Esophagus squamous epithelium (tissue), 5 donors: ENCODE measurements at regions not wholly inside any gene's neighbourhood (a gene's known extent, or its start where the extent isn't known, plus 50 kb on each side); places are given as distances from the start of the nearest gene placed in this dataset.

Experiments
- DNase-seq: peaks from one replicate; lab custom pipeline; 2025; lab: John Stamatoyannopoulos, UW
- H3K27ac ChIP-seq, 4 donors: fragments of 200-600 bp; sonication (generic); one replicate each; pipeline ENCODE4 v1.5.1; 2016 to 2019; ENCODE audit warnings: mild to moderate bottlenecking in 1 of 4
- H3K27me3 ChIP-seq, 4 donors: fragments of 200-600 bp; sonication (generic); 1 replicate in 3 of 4; 2 replicates in 1 of 4; pipeline versions ENCODE4 v1.5.1 to v1.6.0; 2017 to 2021; ENCODE audit warnings: antibody characterized with exemption in 1 of 4
- H3K36me3 ChIP-seq, 3 donors: fragments of 200-600 bp; sonication (generic); one replicate each; pipeline ENCODE4 v1.5.1; 2016 to 2019
- H3K4me1 ChIP-seq, 3 donors: fragments of 200-600 bp; sonication (generic); one replicate each; pipeline ENCODE4 v1.5.1; 2017 to 2019
- H3K4me3 ChIP-seq, 4 donors: fragments of 200-600 bp; sonication (generic); 1 replicate in 3 of 4; 2 replicates in 1 of 4; pipeline ENCODE4 v1.5.1; 2016 to 2019; ENCODE audit warnings: mild to moderate bottlenecking in 2 of 4, moderate library complexity in 1 of 4
- H3K9me3 ChIP-seq, 3 donors: fragments of 200-600 bp; sonication (generic); one replicate each; pipeline ENCODE4 v1.5.1; 2016 to 2019
- CTCF ChIP-seq, 6 experiments: fragments of 450-650 bp in 4 of 6; fragments of 200-600 bp in 2 of 6; sonication (generic) in 2 of 6; IDR thresholded peaks; one replicate each; pipeline ENCODE4 v1.5.1; 2016 to 2019; ENCODE audit warnings: antibody characterized with exemption in 6 of 6, mild to moderate bottlenecking in 4 of 6, moderate library complexity in 4 of 6
- POLR2A ChIP-seq, 4 donors: fragments of 450-650 bp; IDR thresholded peaks; one replicate each; pipeline ENCODE4 v1.6.1; 2017; ENCODE audit warnings: antibody characterized with exemption in 4 of 4, mild to moderate bottlenecking in 4 of 4, moderate library complexity in 3 of 4
- WGBS, 2 donors: methylation state at CpG; one replicate each; pipeline ENCODE4 v1.1.5; 2018; 5-methylcytosine and 5-hydroxymethylcytosine counted together
- intact Hi-C: fragments of 100-400 bp; cut with DNase I; formaldehyde crosslinking; loops from one replicate; pipeline ENCODE4 v1.15.0; 2022
- donor health status: DM: yes; HTN: yes; CAD: no.

- no peak for DNase-seq
- Histone ChIP-seq H3K27me3 (no peaks in the 10 kb centered on the region), H3K36me3 (no peaks in the 10 kb centered on the region), H3K4me1 (no peaks in the 10 kb centered on the region), H3K9me3 (no peaks in the 10 kb centered on the region), H3K4me3 (no peak overlapping the region), H3K27ac (no peak overlapping the region)
- intact Hi-C loops, result no loop called here
- no peak for TF ChIP-seq CTCF (IDR thresholded peaks at IDR 0.05)
- no peak for TF ChIP-seq POLR2A (IDR thresholded peaks at IDR 0.05)
- 66 to 76% methylated on average over 4 of the region's 4 CpGs for WGBS, 2 donors
Measured at GRCh38 chr5:126189862-126190261, 233.3 kb upstream of the GRAMD2B start.

DNA sequence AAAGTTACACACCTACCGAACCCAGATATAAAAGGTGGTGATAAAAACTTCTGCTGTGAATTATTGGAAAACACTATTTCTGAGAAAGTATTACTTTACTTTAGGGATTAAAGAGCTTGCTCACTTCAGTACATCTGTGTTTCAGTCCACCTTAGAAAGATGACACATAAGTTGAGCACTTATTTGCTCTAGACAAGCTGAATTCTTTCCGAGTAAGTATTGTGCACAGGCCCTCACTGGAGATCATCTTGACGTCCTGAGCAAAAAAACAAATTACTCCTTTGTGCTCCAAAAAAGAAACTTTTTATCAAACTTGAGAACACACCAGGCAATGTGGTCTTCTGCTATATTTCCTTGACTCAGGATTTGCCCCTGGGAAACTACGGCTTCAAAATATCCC, 231.0 kb upstream of the GRAMD2B start:
- Histone ChIP-seq H3K27me3 (no peaks in the 10 kb centered on the region), H3K4me3 (no peak overlapping the region), H3K27ac (no peak overlapping the region), H3K36me3 (no peaks in the 10 kb centered on the region), H3K4me1 (no peaks in the 10 kb centered on the region), H3K9me3 (no peaks in the 10 kb centered on the region)
- no peak for DNase-seq
- WGBS, 2 donors, result 91 to 93% methylated on average over 4 of the region's 4 CpGs
- no peak for TF ChIP-seq CTCF (IDR thresholded peaks at IDR 0.05)
- intact Hi-C loops, result no loop called here

DNA sequence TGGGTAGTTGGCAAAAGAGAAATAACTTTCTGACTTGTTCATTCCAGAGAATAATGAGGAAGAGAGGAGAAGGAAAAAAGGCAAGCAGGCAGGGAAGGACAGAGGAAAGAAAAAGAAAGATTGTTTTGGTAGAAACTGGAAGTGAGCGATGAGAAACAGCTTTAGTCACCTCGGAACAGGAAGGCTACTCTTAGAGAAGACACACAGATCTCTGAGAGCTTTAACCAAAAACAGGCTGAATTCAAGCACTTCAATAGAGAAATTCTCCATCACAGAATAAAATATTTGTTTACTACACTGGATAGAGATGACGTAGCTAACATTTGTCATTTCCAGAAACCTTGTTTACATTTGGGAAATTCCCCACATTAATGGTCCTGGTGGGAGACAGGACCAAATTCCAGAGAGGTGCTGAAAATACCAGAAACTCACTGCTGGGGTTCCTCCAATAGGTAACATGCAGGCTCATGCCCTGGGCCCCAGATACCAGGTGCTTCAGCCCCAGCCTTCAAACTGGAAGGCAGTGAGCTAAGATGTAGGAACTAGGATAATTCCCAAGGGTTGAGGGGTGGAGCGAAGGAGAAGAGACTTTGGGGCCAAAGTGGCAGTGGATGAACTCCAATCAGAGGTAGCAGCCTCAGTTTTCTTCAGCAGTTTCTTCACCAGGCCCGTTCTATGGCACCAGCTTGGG, 227.7 kb upstream of the GRAMD2B start:
- Histone ChIP-seq H3K9me3 (no peaks in the 10 kb centered on the region), H3K4me3 (no peak overlapping the region), H3K27ac (no peak overlapping the region), H3K4me1 (no peaks in the 10 kb centered on the region), H3K27me3 (no peaks in the 10 kb centered on the region), H3K36me3 (no peaks in the 10 kb centered on the region)
- TF ChIP-seq CTCF (IDR thresholded peaks at IDR 0.05), result no peak
- TF ChIP-seq POLR2A (IDR thresholded peaks at IDR 0.05), result no peak
- DNase-seq, result no peak
- intact Hi-C loops, result no loop called here
- WGBS, 2 donors, result 59 to 64% methylated on average over 5 of the region's 5 CpGs

DNA sequence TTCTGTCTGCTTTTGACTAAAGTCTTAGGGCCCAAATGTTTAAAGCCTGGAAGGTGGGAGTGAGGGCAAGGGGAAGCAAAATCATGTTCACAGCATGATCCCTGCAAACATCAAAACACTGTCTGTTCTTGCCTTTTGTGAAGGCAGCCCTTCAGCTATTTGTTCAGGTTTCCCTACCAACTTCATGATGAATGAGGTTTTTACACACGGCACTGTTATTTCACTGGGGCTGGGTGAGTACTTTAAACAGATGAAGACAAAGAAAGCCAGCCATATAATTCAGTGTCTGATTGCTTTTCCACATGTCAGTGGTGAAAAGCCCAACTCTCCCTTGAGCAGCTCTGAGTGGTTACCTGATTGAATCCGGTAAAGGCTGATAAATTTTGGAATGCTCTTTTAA, 224.7 kb upstream of the GRAMD2B start:
- Histone ChIP-seq H3K4me1 (no peaks in the 10 kb centered on the region), H3K27ac (no peak overlapping the region), H3K9me3 (no peaks in the 10 kb centered on the region), H3K4me3 (no peak overlapping the region), H3K27me3 (no peaks in the 10 kb centered on the region), H3K36me3 (no peaks in the 10 kb centered on the region)
- 41 to 51% methylated on average over 2 of the region's 2 CpGs for WGBS, 2 donors
- intact Hi-C loops, result no loop called here
- TF ChIP-seq POLR2A (IDR thresholded peaks at IDR 0.05) (no peak), CTCF (IDR thresholded peaks at IDR 0.05) (no peak)
- no peak for DNase-seq

DNA sequence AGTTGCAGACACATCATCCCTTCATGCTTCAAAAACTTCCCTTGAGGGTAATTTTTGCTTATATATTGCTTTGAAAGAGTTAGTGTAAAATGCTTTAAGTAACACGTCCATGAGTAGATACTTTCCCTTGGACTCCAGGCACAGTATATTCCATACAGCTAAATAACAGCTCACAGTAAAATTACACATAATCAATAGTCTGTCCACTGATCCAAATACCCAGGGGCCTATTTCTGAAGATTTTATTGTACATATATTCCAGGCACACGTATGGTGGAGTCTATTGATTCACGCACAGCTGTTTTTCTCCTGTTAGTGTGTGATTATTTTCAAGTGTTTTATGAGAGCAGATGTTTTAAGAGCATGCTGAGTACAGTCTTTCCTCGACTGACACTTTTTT, 223.7 kb upstream of the GRAMD2B start:
- WGBS, 2 donors, result 80 to 82% methylated on average over 4 of the region's 4 CpGs
- TF ChIP-seq POLR2A (IDR thresholded peaks at IDR 0.05) (no peak), CTCF (IDR thresholded peaks at IDR 0.05) (no peak)
- intact Hi-C loops, result no loop called here

More for the DNA sequence above, 223.7 kb upstream of the GRAMD2B start:
- Histone ChIP-seq H3K9me3 (no peaks in the 10 kb centered on the region), H3K36me3 (no peaks in the 10 kb centered on the region), H3K27ac (no peak overlapping the region), H3K27me3 (no peaks in the 10 kb centered on the region), H3K4me3 (no peak overlapping the region), H3K4me1 (no peaks in the 10 kb centered on the region)
- no peak for DNase-seq
